Keratinocyte (primary cell): ENCODE measurements at regions not wholly inside any gene's neighbourhood (a gene's known extent, or its start where the extent isn't known, plus 50 kb on each side); places are given as distances from the start of the nearest gene placed in this dataset.

Experiments used
- DNase-seq: peaks from one replicate; pipeline ENCODE4 v3.0.0-alpha.2; 2011; ENCODE audit warnings: low read depth, missing footprints, low spot score
- FAIRE-seq: peaks from 2 replicates; lab custom pipeline; 2011; peaks lifted over from hg19 to GRCh38; lab: Jason Lieb, UNC
- H2AFZ ChIP-seq: 2 replicates; pipeline ENCODE4 v1.6.0; 2012; ENCODE audit warnings: low read length, control low read depth, inconsistent platforms; ENCODE audit not compliant: control insufficient read depth
- H3K27ac ChIP-seq: 2 replicates; pipeline ENCODE4 v1.5.1; 2011; ENCODE audit warnings: low read length; ENCODE audit not compliant: control insufficient read depth, insufficient read depth
- H3K27me3 ChIP-seq: 3 replicates; pipeline ENCODE4 v1.6.0; 2011; ENCODE audit warnings: low read length; ENCODE audit not compliant: control insufficient read depth, insufficient read depth; ENCODE audit errors: extremely low read depth
- H3K36me3 ChIP-seq, 2 experiments: 2 replicates in 1 of 2; 3 replicates in 1 of 2; pipeline ENCODE4 v1.5.1; 2011; ENCODE audit warnings: low read length in 2 of 2, mild to moderate bottlenecking in 1 of 2; ENCODE audit not compliant: control insufficient read depth in 2 of 2, insufficient read depth in 2 of 2; ENCODE audit errors: extremely low read depth in 1 of 2
- H3K4me1 ChIP-seq: 3 replicates; pipeline ENCODE4 v1.5.1; 2011; ENCODE audit warnings: low read length; ENCODE audit not compliant: control insufficient read depth, insufficient read depth; ENCODE audit errors: extremely low read depth
- H3K4me2 ChIP-seq: 3 replicates; pipeline ENCODE4 v1.6.0; 2011; ENCODE audit warnings: low read depth, low read length; ENCODE audit not compliant: control insufficient read depth, insufficient read depth; ENCODE audit errors: extremely low read depth
- H3K4me3 ChIP-seq, 3 experiments: fragments of 200-600 bp in 1 of 3; sonication (generic) in 1 of 3; 2 replicates in 2 of 3; 3 replicates in 1 of 3; pipeline ENCODE4 v1.5.1; 2011 to 2016; ENCODE audit warnings: low read length in 3 of 3, mild to moderate bottlenecking in 3 of 3, control low read depth in 2 of 3, inconsistent platforms in 1 of 3, low read depth in 1 of 3, mixed read lengths in 1 of 3, mixed run types in 1 of 3, moderate library complexity in 1 of 3; ENCODE audit not compliant: control insufficient read depth in 2 of 3, insufficient read depth in 2 of 3; ENCODE audit errors: extremely low read depth in 1 of 3
- H3K79me2 ChIP-seq: 2 replicates; pipeline ENCODE4 v1.6.0; 2012; ENCODE audit warnings: low read length; ENCODE audit not compliant: control insufficient read depth, insufficient read depth
- H3K9ac ChIP-seq: 3 replicates; pipeline ENCODE4 v1.6.0; 2011; ENCODE audit warnings: low read length; ENCODE audit not compliant: control insufficient read depth, insufficient read depth; ENCODE audit errors: extremely low read depth
- H3K9me1 ChIP-seq: 3 replicates; pipeline ENCODE4 v1.6.0; 2011; ENCODE audit warnings: low read length; ENCODE audit not compliant: control insufficient read depth, insufficient read depth; ENCODE audit errors: extremely low read depth
- H3K9me3 ChIP-seq: 2 replicates; pipeline ENCODE4 v1.5.1; 2012; ENCODE audit warnings: low read depth, low read length; ENCODE audit not compliant: control insufficient read depth
- H4K20me1 ChIP-seq: 3 replicates; pipeline ENCODE4 v1.6.0; 2011; ENCODE audit warnings: low read length; ENCODE audit not compliant: control insufficient read depth, insufficient read depth; ENCODE audit errors: extremely low read depth
- EZH2 ChIP-seq: IDR thresholded peaks from one replicate; pipeline ENCODE4 v1.6.1; 2012; ENCODE audit warnings: inconsistent platforms, mild to moderate bottlenecking, low read length, moderate library complexity
- dilution Hi-C: fragments of 300-500 bp; cut with MboI; formaldehyde crosslinking; loops from one replicate; pipeline ENCODE4 v1.7.0; 2020; ENCODE audit warnings: low sequenced_read_pairs; ENCODE audit not compliant: extremely low pct_ligation_motif_present
- TF ChIP-seq, protein P1 (sequence below), 3 experiments: IDR thresholded peaks in 1 of 3; conservative IDR thresholded peaks in 1 of 3; optimal IDR thresholded peaks in 1 of 3; 2 replicates in 2 of 3; 3 replicates in 1 of 3; pipeline versions ENCODE3 to v1.5.1; 2011; ENCODE audit warnings: low read length in 3 of 3, mild to moderate bottlenecking in 3 of 3, moderate library complexity in 2 of 3, control low read depth in 1 of 3, inconsistent platforms in 1 of 3; ENCODE audit not compliant: insufficient read depth in 2 of 3; ENCODE audit errors: extremely low read depth in 1 of 3

DNA sequence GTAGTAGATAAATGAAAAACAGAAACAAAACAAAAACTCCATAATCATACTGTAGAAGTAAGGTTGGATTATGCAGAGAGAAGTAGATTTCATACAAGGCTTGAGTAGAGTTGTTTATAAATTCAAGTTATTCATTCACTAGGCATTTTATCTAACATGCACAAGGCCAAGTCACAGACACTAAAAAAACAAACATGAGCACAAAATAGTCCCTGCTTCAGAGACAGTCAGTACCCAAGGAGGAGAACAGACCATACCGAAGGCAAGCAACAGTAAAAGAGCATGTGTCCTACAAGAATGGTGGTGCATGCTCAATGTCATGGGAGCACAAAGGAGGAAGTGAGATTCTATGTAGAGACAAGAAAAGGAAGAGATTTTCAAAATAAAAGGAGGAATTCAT, 796.5 kb upstream of the LRRC4C start:
- Histone ChIP-seq H3K9me3 (no peaks in the 10 kb centered on the region), H3K4me1 (no peaks in the 10 kb centered on the region), H3K4me2 (no peak overlapping the region), H3K27ac (no peak overlapping the region), H3K9me1 (no peaks in the 10 kb centered on the region), H3K79me2 (no peaks in the 10 kb centered on the region), H2AFZ (no peak overlapping the region), H3K36me3 (no peaks in the 10 kb centered on the region), H4K20me1 (no peaks in the 10 kb centered on the region), H3K4me3 (no peak overlapping the region), H3K27me3 (no peaks in the 10 kb centered on the region), H3K9ac (no peak overlapping the region)
- no peak for FAIRE-seq
- no peak for TF ChIP-seq EZH2
- TF ChIP-seq, protein P1, sequence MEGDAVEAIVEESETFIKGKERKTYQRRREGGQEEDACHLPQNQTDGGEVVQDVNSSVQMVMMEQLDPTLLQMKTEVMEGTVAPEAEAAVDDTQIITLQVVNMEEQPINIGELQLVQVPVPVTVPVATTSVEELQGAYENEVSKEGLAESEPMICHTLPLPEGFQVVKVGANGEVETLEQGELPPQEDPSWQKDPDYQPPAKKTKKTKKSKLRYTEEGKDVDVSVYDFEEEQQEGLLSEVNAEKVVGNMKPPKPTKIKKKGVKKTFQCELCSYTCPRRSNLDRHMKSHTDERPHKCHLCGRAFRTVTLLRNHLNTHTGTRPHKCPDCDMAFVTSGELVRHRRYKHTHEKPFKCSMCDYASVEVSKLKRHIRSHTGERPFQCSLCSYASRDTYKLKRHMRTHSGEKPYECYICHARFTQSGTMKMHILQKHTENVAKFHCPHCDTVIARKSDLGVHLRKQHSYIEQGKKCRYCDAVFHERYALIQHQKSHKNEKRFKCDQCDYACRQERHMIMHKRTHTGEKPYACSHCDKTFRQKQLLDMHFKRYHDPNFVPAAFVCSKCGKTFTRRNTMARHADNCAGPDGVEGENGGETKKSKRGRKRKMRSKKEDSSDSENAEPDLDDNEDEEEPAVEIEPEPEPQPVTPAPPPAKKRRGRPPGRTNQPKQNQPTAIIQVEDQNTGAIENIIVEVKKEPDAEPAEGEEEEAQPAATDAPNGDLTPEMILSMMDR (optimal IDR thresholded peaks at IDR 0.05 in 1 of 3, IDR thresholded peaks at IDR 0.05 in 1 of 3, conservative IDR thresholded peaks at IDR 0.05 in 1 of 3; ENCODE audit: extremely low read depth in 1 of 3, insufficient read depth in 2 of 3, low read length in 3 of 3), result no peak
- DNase-seq, result no peak
- dilution Hi-C loops, result no loop called here

DNA sequence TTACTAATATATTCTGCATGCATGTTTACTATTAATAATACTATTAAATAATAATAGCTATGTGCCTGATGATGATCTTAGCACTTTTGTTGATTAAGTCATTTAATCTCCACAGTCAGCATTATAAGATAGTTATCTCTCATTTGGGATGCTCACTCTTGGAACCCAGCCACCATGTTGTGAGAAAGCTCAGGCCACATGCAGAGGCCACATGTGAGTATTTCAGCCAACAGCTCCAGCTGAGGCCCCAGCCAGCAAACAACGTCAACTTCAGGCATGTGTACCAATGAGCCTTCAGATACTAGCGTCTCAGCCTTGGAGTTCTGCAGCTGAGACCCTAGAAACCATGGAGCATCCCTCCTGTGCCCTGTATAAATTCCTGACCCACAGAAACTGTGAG, 798.1 kb upstream of the LRRC4C start:
- DNase-seq, result no peak
- Histone ChIP-seq H3K4me3 (no peak overlapping the region), H3K9me3 (no peaks in the 10 kb centered on the region), H3K4me2 (no peak overlapping the region), H3K9ac (no peak overlapping the region), H4K20me1 (no peaks in the 10 kb centered on the region), H2AFZ (no peak overlapping the region), H3K27me3 (no peaks in the 10 kb centered on the region), H3K27ac (no peak overlapping the region), H3K79me2 (no peaks in the 10 kb centered on the region), H3K36me3 (no peaks in the 10 kb centered on the region), H3K9me1 (no peaks in the 10 kb centered on the region), H3K4me1 (no peaks in the 10 kb centered on the region)
- dilution Hi-C loops, result no loop called here
- TF ChIP-seq, protein P1 (optimal IDR thresholded peaks at IDR 0.05 in 1 of 3, IDR thresholded peaks at IDR 0.05 in 1 of 3, conservative IDR thresholded peaks at IDR 0.05 in 1 of 3; ENCODE audit: extremely low read depth in 1 of 3, insufficient read depth in 2 of 3, low read length in 3 of 3), result no peak
- no peak for TF ChIP-seq EZH2
- no peak for FAIRE-seq
